K562 (cell line): ENCODE measurements at regions not wholly inside any gene's neighbourhood (a gene's known extent, or its start where the extent isn't known, plus 50 kb on each side); places are given as distances from the start of the nearest gene placed in this dataset.

Experiments used
- DEAF1 ChIP-seq: fragments of 450-650 bp; formaldehyde crosslinking; IDR thresholded peaks from 2 replicates; pipeline ENCODE4 v1.4.0; 2020; ENCODE audit warnings: mild to moderate bottlenecking, moderate library complexity
- GABPA ChIP-seq: fragments of 200-800 bp; sonication (Bioruptor generic); conservative IDR thresholded peaks from 2 replicates; pipeline ENCODE4 v1.6.1; 2016; ENCODE audit warnings: low read depth, missing genetic modification characterization, missing compliant biosample characterization
- HDAC3 ChIP-seq: fragments of 450-650 bp; IDR thresholded peaks from 2 replicates; pipeline ENCODE4 v1.6.1; 2018; ENCODE audit warnings: borderline replicate concordance, mild to moderate bottlenecking, moderate library complexity; ENCODE audit not compliant: partially characterized antibody
- NCOA2 ChIP-seq, 2 experiments: fragments of 450-650 bp; IDR thresholded peaks; 2 replicates each; pipeline ENCODE4 v1.6.1; 2018; ENCODE audit warnings: mild to moderate bottlenecking in 2 of 2, moderate library complexity in 1 of 2; ENCODE audit not compliant: partially characterized antibody in 2 of 2
- NR2C2 ChIP-seq, 2 experiments: fragments of 200-800 bp in 1 of 2; sonication (Bioruptor generic) in 1 of 2; sonication (generic) in 1 of 2; formaldehyde crosslinking in 1 of 2; IDR thresholded peaks; 2 replicates each; pipeline versions ENCODE4 v1.6.1 to v1.8.0; 2016 to 2022; ENCODE audit warnings: mild to moderate bottlenecking in 1 of 2, missing compliant biosample characterization in 1 of 2, missing genetic modification characterization in 1 of 2, missing genetic modification reagents in 1 of 2
- RAD21 ChIP-seq, 2 experiments: fragments of 250-450 bp in 1 of 2; fragments of 450-650 bp in 1 of 2; sonication (Bioruptor Pico) in 1 of 2; formaldehyde crosslinking in 1 of 2; IDR thresholded peaks in 1 of 2; conservative IDR thresholded peaks in 1 of 2; 2 replicates each; pipeline versions ENCODE4 v1.4.0 to v1.8.0; 2020 to 2022; ENCODE audit warnings: mild to moderate bottlenecking in 2 of 2, moderate library complexity in 1 of 2
- REST ChIP-seq, 2 experiments: fragments of 450-650 bp; formaldehyde crosslinking in 1 of 2; IDR thresholded peaks; 2 replicates each; pipeline versions ENCODE4 v1.4.0 to v1.6.1; 2014 to 2020; ENCODE audit warnings: mild to moderate bottlenecking in 2 of 2, borderline replicate concordance in 1 of 2, low read depth in 1 of 2
- RUNX1 ChIP-seq: sonication (generic); IDR thresholded peaks from 2 replicates; pipeline ENCODE4 v1.6.1; 2016; ENCODE audit warnings: antibody characterized with exemption, low read depth
- SOX6 ChIP-seq: fragments of 450-650 bp; IDR thresholded peaks from 2 replicates; pipeline ENCODE4 v1.6.1; 2014; ENCODE audit warnings: mild to moderate bottlenecking
- USF1 ChIP-seq: sonication (generic); formaldehyde crosslinking; IDR thresholded peaks from 2 replicates; pipeline ENCODE4 v1.9.0; 2022; ENCODE audit warnings: mild to moderate bottlenecking, missing genetic modification reagents
- ZNF311 ChIP-seq: fragments of 250-450 bp; sonication (Bioruptor Pico); IDR thresholded peaks from 2 replicates; pipeline ENCODE4 v1.4.0; 2020; ENCODE audit warnings: mild to moderate bottlenecking, moderate library complexity
- ZNF408 ChIP-seq: fragments of 250-450 bp; sonication (Bioruptor Pico); IDR thresholded peaks from 2 replicates; pipeline ENCODE4 v1.4.0; 2020; ENCODE audit warnings: low read depth, mild to moderate bottlenecking, moderate library complexity
- ZNF512 ChIP-seq: IDR thresholded peaks from 2 replicates; pipeline ENCODE4 v1.6.1; 2016; ENCODE audit warnings: missing genetic modification characterization, missing compliant biosample characterization

GRCh38 chr10:83917537-83918506 lies 221.5 kb upstream of the GHITM start (continued):
- peak; percentile 24 to 53 for TF ChIP-seq RAD21 (CRISPR knock-in tag; conservative IDR thresholded peaks at IDR 0.05 in 1 of 2, IDR thresholded peaks at IDR 0.05 in 1 of 2)
- TF ChIP-seq RUNX1, result no peak
- TF ChIP-seq ZNF512, result no peak
- no peak for TF ChIP-seq HDAC3
- no peak for TF ChIP-seq SOX6
- TF ChIP-seq GABPA, result peak; percentile 65
- no peak for TF ChIP-seq NCOA2 (IDR thresholded peaks at IDR 0.05; ENCODE audit: partially characterized antibody in 2 of 2)
- TF ChIP-seq ZNF408 (CRISPR knock-in tag), result no peak
- no peak for TF ChIP-seq USF1 (CRISPR knock-in tag)
- TF ChIP-seq NR2C2 (CRISPR knock-in tag; IDR thresholded peaks at IDR 0.05), result no peak
- peak; percentile 23; the same call in 1 of the 2 replicates for TF ChIP-seq NR2C2 (tag; IDR thresholded peaks at IDR 0.05)
- TF ChIP-seq REST (IDR thresholded peaks at IDR 0.05; ENCODE audit: borderline replicate concordance), result no peak
- TF ChIP-seq REST (CRISPR knock-in tag; IDR thresholded peaks at IDR 0.05; ENCODE audit: low read depth), result peak; percentile 25; the same call in 1 of the 2 replicates
- no peak for TF ChIP-seq ZNF311 (CRISPR knock-in tag)
- 0 out of 2 replicates have a peak, but pooled peaks have one; percentile 32 for TF ChIP-seq DEAF1 (CRISPR knock-in tag)
